ENCODE measurements at regions not wholly inside any gene's neighbourhood (a gene's known extent, or its start where the extent isn't known, plus 50 kb on each side); places are given as distances from the start of the nearest gene placed in this dataset.
"Not testable (repeated sequence)": the region's sequence is repeated elsewhere in the genome, so short reads cannot be mapped to it uniquely, and the experiment has no call there.

DNA sequence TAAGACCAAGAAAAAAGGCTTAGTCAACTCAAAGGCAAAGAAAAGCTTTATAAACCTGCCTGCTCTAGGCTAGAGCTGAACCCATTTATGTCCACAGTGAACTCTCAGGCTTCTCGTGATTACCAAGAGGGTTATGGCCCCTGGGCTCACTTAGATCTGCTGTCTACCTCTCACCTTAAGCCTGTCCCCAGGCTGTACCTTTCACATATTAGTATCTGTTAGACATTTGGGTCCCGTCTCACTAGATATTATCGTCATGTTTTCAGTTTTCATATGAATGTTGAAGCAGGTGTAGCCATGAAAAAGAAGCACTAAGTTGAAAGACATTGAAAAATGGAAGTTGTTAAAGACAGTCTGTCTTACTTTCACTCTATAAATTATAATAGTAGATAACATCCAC lies 75.2 kb upstream of the COX7C start:
- DNase-seq (ENCODE audit: low read depth in 2 of 2) = no peak

DNA sequence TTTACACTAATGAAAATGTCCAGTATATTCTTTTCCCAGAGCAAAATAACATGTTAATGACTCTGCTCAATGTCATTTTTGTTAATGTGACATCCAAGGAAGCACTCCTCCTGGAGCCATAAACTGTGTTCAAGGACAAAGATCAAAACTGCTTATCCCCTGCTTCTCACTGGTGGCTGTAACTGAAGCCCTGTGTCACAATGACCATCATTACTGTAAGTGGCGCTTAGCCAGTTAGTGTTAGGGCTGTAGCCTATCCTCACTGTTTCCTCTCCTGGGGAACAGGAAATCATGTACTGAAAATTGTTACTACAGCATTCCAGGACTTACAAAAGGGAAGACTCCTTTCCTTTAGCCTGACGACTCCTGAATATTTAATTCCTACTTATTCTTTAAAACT lies 71.7 kb upstream of the COX7C start:
- DNase-seq (ENCODE audit: low read depth in 2 of 2) = no peak

DNA sequence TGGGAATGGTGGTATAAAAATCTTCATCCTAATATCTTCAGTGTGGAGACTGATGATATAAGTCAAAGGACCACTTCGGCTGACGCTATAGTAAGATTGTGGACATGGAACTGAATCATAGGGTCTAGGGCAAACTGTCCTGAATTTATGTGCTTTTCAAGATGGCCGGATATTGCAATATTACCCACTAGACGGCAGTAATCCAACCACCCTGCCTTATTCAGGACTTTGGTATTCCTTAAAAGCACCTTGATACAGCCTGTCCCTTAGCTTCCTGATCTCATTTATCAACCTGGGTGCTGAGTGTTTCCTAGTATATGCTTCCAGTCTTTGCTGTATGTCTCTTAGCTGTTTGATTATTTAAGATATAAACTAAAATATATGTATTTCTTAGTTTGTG lies 71.2 kb upstream of the COX7C start:
- DNase-seq (ENCODE audit: low read depth in 2 of 2) = no peak

DNA sequence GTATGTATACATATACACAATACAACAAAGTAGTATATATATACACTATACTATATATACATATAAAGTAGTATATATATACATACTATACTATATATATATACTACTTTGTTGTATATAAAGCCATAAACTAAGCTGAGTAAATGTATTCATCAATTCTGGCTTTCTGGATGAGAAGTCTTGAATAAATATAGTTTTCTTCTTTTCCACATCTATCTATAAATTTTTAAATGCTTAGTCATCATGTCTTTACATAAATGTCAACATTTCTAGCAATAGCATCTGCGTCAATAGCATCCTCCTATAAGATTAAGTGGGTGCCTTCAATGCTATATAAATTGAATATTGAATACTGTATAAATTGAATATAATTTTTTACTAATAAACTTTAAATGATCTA lies 63.1 kb upstream of the COX7C start:
- DNase-seq (ENCODE audit: low read depth in 2 of 2) = no peak

DNA sequence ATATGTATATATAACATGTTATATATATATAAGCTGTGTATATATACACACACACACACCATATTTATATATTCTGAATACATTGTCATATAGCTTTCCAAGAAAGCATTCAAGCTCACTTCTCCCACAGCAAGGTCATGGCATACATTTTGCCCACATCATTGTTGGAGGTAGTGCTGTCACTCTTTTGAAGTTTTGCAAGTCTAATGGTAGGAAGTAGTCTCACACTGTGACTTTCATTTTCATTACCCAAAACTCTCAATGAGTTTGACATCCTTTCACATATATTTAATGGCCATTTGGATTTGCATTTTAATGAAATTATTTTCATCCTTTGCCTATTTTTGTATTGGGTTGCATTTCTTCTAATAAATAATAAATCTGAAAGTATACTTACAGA lies 59.8 kb upstream of the COX7C start:
- DNase-seq (ENCODE audit: low read depth in 2 of 2) = no peak

DNA sequence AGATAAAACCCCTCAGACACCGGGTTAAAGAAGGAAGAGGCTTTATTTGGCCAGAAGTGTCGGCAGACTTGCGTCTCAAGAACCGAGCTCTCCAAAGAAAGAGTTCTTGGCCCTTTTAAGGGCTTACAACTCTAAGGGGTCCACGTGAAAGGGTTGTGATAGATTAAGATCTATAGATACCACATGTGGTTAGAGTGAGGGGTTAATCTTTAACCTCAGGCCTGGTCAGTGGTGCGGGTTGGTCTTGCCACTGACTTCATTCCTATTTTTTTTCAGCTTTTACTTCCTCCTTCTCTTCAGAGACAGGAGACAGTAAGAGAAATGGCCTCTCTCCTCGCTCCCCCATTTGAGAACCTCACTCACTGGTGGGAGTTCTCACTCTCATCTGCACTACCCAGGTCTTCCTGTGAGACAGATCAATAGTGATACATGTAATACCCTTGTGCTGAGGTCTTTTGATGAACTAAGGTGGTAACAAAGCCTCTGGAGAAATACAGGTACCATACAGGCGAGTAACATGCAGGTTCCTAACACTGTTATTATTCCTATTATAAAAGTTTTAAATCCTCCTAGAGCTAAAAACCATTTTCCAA lies 52.4 kb upstream of the COX7C start:
- DNase-seq (ENCODE audit: low read depth in 2 of 2) = no peak

DNA sequence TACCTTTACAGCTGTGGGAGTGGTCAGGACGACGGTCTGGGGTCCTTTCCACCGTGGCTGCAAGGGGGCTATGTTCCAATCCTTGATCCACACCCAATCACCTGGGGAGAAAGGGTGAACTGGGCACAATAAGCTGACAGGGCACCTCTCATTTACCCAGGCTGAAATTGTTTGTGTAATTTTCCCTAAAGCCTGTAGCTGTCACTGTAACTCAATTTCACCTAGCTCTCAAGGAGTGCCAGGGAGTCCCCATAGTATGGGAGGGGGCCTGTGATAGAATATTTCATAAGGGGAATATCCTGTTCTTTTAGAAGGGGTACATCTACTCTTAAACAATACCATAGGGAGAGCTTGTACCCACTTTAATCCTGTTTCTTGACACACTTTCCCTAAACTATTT lies 51.7 kb upstream of the COX7C start:
- DNase-seq (ENCODE audit: low read depth in 2 of 2) = not testable (repeated sequence)

Data from fibroblast of skin of left quadriceps (primary cell).